T-helper 2 cell (primary cell): ENCODE measurements at regions not wholly inside any gene's neighbourhood (a gene's known extent, or its start where the extent isn't known, plus 50 kb on each side); places are given as distances from the start of the nearest gene placed in this dataset.
"Not testable (repeated sequence)": the region's sequence is repeated elsewhere in the genome, so short reads cannot be mapped to it uniquely, and the experiment has no call there.

Source experiments
- DNase-seq, 5 experiments: peaks; one replicate each; pipeline versions ENCODE4 v3.0.0 to v3.0.0-alpha.2; 2012 to 2022

DNA sequence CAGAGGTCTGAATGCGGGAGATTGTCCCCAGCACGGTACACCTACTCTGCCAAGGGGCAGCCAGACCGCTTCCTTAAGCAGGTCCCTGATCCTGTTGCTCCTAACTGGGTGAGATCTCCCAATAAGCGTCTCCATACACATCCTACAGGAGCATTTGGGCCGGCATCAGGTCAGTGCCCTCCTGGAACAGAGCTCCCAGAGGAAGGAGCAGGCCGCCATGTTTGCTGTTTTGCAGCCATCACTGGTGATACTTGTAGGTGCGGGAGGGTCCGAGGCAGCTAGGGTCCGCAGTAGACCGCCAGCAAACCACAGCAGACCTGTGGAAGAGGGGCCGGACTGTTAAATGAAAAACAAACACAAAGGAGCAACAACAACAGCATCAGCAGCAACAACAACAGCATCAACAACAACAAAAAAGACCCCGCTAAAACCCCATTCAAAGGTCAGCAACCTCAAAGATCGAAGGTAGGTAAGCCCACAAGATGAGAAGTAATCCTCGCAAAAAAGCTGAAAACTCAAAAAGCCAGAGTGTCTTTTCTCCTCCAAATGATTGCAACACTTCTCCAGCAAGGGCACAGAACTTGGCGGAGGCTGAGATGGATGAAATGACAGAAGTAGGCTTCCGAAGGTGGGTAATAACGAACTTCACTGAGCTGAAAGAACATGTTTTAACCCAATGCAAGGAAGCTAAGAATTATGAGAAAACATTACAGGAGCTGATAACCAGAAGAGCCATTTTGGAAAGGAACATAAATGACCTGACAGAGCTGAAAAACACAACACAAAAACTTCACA, 79.0 kb upstream of the CDH7 start:
- DNase-seq, result no peak

DNA sequence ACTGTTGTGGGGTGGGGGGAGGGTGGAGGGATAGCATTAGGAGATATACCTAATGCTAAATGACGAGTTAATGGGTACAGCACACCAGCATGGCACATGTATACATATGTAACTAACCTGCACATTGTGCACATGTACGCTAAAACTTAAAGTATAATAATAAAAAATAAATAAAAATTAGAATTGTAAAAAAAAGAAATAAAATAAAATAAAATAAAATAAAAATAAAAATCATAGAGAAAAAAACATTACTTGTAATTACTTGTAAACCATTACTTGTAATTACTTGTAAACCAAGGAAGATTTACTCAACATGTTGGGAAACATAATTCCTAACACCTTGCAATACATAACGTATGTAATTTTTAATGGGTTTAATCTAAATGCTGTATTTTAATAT, 80.7 kb upstream of the CDH7 start:
- not testable (repeated sequence) for DNase-seq

DNA sequence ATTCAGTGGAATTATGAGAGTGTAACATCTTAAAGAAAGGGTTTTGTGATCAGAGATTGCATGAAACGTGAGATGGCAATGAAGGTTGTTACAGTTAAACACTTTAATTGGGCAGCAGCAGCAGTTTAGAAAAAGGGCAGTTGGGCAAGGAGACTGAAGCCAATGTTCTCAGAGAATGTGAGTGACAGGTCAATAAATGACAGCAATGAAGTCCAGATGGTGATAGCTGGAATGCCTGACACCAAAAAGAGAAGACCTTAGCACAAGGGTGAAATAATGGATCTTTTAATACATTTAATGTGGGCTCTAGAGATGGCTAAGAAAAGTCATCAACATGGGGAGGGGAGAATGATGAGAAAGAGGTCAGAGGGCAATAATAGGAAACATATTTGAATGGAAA, 89.4 kb upstream of the CDH7 start:
- DNase-seq, result no peak

DNA sequence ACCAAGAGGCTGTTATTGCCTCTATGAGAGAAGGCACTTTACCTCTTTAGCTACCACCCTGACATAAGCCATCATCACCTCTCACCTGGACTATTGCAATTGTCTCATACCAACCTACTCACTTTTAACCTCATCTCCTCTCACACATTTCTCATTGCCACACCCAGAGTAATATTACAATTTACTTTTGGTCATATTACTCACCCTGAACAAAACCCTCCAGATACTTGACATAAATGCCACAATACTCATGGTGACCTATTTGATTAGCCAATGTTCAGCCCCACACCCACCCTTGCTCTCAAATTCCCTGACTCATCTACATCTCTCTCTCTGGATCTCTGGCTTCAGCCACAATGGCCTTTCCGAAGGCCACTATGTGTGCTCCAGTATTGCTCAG, 90.9 kb upstream of the CDH7 start:
- DNase-seq, result no peak

DNA sequence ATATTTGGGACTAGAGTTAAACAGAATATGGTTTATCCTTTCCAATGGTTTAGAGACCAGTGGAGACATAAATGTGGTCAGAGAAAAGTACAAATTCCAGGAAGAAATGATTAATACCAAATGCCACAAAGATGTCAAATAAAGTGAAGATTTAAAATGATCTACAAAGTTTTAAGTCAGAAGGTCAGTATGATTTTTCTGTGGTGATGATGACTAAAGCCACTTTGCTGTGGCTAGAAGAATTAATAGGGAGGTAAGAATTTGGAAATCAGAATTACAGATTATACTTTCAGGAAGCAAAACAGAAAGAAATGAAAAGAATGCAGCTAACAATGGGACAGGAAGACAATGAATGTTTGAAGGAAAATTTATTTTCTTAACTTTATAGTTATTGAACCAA, 91.5 kb upstream of the CDH7 start:
- DNase-seq, result no peak

DNA sequence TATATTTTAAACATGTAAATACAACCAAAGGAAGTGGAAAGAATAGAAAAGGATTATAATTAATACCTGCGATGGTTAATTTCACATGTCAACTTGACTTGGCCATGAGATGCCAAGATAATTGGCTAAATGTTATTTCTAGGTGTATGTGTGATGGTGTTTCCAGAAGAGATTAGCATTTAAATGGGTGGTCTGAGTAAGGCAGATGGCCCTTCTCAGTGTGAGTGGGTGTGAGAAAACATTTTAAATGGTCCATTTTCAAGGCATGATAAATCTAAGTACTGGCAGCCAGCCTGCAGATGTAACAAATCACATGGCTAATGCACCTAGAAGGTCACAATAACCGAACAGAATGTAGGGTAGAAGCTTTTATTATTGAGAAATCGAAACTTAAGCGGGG, 99.6 kb upstream of the CDH7 start:
- DNase-seq, result no peak

DNA sequence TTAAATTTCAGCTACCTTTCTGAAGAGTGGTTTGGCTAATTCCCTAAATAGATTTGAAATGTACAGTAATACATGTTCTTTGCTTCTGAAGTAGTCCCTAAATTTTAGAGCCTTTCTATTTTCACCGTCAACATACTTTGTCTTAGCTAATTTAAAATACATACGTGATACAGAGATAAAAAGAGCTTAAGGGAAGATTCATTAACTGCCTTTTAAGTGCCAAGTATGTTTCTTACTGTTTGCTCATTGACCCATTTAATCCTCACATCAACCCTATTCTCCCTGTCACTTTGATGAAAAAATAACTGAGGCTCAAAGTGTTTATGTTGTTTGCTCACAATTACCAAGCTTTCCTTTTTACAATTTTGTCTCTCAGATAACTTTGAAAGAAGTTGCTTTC, 118.6 kb upstream of the CDH7 start:
- DNase-seq, result no peak

DNA sequence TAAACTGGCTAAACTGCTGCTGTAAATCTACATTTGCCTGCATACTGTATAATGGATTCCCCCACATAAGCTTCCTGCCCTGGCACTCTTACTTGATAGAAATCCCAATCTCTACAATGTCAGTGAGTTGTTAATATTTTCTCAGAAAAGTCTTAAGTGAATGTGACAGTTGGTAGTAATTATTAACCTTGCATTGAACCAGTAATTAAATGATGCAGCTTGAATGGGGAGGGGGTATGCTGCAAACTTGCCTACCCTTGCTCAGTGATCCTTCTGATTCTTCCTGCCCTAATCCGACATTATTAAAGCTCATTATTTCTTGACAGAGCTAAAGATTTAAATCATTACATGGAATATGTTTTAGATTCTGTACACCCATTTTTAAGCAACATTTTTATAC, 119.0 kb upstream of the CDH7 start:
- DNase-seq, result no peak

DNA sequence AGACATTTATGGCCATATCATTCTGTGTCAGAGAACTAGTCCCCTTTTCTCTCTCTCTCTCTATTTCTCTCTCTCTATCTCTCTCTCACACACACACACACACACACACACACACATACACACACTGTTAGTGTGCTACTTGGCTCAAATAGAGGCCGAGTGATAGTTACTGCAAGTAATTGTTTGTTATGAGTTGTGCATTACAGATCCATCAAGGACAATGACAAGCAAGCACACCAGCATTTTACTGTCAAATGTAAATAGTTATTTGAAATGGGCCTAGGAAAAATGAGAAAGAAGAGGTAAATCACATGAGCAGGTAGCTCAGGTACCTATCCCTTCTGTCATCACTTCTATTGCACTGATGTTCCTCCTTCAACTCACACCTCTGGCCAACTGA, 122.4 kb upstream of the CDH7 start:
- DNase-seq, result no peak

DNA sequence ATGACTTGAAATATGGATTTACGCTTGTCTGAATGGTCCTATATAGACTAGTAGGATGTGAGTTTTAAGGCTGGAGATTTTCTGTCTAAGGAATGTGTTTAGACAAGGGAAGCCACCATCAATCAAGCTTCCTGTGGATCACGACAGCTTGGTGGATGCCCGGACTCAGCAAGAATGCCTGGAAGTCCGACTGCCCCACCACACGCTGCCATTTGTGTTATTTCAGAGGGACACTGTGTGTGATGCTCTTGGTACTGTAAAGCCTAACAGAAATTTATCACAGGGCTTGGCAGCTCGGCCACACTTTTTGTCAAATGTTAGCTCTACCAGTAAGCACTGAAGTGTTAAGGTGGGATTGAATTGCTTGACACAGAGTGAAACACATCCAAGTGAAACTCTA, 127.1 kb upstream of the CDH7 start:
- no peak for DNase-seq

DNA sequence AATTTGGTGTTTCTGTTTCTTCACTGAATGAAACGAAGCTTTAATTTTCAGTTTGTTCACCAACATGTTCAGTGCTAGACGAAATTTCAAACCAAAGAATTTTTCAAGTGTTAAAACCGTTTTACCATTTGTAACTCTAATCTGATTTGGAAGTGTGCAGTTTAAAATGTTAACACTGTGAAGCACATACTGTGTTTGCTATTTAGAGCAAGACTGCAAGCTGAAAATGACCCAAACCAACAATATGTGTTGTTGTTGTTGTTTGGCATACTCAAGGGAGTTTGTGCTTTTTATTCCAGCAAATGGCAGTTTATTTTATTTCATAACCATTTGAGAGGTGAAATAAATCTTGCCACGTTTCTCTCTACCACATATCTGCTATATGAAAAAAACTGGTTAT, 128.4 kb upstream of the CDH7 start:
- no peak for DNase-seq

DNA sequence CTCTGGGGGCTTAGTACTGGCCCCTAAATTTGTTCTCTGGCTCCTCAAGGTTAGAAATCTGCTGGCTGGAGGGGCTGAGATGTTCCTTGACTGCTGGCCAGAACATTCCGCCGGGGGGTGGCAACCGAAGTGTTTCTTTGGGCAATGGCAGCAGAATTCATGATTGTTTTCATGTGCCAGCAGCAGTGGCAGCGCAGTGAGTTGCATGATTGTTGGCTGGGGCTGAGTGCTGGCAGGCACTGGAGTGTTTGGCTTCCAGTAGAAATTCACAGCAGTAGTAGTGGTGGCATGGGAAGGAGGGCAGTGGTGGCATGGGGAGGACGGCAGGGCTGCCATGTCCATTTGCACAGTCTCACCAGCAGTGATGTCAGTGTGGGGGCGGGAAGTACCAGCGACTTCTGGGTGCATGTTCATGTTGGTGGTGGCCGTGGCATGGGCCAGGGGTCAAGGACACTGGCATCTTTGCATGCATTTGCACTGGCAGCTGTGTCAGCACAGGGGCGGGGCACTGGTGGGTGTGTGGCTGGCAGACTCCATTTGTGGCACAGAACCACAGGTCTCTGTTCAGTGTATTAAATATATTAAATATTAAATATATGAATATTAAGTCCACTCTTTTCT, 130.6 kb upstream of the CDH7 start:
- DNase-seq, result no peak

DNA sequence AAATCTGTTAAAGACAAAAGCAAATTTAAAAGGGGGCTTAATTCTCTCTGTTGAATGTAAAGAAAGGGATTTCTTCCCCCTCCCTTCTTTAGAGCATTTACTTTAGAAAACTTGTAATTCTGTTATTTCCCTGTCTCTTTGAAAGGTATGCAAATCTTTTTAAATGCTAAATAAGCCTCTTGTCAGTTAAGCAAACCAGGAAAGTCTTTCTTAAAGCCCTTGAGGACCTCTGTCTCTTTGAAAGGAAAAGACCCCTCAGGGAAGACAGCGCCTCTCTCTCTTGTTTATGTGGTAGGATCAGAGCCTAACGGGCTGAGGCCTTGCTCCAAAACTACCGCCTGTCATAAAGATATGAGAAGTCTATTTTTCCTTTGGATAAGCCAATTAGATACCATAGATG, 139.9 kb upstream of the CDH7 start:
- DNase-seq, result no peak

DNA sequence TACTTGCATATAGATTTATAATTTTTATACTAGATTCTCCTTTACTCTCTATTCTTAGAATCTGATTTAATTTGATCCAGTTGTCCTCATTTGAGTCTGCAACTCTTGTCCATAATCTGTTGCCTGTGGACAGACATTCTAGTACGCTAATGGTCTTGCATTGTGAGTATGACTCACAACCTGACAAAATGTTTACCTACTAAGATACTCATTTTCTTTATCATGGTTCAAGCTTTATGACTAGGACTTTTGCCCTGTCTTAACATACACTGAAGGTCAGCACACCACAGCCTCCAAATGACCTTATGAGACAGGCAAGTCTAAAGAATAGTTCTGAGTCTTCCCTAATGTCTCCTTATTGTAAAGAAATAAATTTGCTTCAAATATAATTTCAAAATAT, 142.3 kb upstream of the CDH7 start:
- no peak for DNase-seq

DNA sequence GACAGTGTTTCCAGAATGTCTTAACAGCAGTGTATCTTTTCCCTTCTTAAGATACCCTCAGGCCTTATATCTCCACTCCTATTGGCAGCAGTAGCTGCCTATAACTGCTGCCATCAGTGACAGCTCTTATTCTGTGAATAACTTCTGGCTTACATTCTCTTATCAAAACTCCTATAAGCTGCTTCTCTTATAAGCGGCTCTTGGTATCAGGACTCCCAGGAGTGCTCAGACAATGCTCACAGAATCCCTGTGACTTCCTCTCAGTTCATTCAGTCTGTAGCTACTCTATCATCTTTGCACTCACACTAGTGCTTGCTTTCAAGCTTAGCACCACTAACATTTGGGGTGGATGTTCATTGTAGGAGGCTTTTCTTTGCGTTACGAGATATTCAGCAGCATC, 143.7 kb upstream of the CDH7 start:
- DNase-seq, result no peak

DNA sequence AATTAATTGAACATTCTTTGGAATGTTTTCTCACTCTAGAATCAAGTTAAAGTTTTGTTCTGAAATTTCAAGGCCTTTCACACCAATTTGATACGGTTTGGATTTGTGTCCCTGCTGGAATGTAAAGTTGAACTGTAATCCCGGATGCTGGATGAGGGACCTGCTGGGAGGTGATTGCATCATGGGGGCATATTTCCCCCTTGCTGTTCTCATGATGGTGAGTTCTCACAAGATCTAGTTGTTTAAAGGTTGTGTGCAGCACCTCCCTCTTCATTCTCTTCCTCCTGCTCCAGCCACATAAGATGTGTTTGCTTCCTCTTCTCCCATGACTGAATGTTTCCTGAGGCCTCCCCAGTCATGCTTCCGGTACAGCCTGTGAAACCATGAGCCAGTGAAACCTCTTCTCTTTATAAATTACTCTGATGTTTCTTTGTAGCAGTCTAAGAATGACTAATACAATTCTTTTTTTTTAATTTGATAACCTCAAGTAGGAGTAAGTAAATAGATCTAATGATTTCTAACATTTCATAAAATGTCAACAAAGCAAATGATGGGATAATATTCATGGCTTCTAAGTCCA, 144.2 kb upstream of the CDH7 start:
- DNase-seq, result no peak

DNA sequence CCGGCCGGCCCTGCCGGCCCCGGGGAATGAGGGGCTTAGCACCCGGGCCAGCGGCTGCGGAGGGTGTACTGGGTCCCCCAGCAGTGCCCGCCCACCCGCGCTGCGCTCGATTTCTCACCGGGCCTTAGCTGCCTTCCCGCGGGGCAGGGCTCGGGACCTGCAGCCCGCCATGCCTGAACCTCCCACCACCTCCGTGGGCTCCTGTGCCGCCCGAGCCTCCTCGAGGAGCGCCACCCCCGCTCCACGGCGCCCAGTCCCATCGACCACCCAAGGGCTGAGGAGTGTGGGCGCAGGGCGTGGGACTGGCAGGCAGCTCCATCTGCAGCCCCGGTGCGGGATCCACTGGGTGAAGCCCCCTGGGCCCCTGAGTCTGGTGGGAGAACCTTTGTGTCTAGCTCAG, 145.5 kb upstream of the CDH7 start:
- DNase-seq, result not testable (repeated sequence)

DNA sequence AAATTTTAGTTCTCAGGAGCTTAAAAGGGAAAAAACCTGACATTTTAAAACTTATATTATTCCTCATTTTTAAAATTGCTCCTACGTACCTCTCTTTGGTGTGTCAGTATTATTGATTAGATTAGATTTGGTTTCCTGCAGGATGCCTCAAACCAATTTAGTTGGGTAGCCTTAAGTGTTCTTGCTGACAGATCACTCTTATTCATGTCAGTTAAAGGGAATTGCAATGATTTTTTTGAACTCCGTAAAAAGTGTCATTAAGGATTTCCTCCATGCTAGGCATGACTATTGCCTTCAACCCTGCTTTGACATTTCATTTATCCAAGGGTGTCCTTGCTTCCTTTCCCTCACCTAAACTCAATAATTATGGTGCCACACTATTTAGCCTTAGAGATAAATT, 149.0 kb upstream of the CDH7 start:
- DNase-seq, result no peak

DNA sequence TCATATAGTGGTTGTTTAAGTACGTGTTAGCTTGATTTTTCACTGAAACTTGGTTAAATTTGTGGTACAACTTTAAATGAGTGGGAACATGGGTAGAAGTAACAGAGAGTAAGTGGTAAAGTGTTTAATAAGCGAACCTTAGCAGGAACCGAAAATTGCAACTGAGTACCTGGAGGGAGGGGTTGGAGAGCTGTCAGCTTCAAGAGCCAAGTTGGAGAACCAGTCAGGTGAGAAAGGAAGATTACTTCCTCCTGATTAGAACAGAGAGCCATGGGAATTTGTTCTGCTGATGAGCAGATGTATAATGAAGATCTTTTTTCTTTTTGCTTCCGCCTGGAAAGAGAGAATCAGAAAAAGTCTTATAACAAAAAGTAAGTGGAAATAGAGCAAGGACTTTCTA, 158.4 kb upstream of the CDH7 start:
- no peak for DNase-seq

DNA sequence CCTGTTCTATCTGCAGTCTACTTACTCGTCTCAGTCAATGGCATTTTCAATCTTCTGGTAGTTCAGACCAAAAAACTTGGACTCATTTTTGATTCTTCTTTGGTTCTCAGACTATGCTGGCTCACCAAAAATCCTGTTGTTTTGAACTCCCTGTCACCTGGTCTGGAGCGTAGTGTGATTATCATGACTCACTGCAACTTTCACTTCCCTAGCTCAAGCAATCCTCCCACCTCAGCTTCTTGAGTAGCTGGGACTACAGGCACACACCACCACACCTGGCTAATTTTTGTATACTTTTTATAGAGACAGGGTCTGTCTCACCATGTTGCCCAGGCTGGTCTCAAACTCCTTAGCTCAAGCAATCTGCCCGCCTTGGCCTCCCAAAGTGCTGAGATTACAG, 163.3 kb upstream of the CDH7 start:
- DNase-seq, result no peak

DNA sequence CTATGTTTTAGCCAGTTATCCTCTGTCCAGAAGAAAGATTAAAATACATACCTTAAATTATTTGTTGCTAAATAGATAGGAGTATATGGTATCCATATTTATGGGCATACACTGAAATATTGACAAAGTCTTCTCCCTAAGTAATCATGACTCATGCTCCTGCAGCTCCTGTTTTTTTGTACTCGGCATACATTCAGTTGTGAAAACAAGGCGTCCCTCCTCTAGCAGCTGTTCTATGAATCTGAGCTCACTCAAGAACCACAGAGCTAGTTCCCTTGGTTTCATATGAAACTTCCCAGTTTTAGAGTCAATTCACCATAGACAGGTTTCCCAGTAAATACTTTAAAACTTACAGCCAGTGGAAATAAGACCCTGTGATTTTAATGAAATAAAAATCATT, 168.7 kb upstream of the CDH7 start:
- not testable (repeated sequence) for DNase-seq

DNA sequence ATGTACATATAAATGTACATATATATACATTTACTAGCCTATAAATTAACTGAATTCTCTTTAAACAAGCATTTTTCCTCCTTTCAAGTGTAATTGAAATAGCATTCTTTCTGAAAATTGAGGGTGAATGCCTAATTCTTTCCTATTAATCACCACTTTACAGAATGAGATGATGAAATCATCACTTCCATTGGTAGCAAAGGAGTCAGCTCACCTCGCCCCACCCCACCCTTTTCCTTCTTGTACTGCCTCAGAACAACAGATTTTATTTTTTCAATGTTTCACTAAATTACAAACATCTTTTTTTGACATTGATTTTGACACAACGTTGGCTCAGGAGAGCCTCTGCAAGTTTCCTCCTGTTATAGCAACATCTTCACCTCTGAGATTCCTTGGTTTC, 181.9 kb upstream of the CDH7 start:
- no peak for DNase-seq

DNA sequence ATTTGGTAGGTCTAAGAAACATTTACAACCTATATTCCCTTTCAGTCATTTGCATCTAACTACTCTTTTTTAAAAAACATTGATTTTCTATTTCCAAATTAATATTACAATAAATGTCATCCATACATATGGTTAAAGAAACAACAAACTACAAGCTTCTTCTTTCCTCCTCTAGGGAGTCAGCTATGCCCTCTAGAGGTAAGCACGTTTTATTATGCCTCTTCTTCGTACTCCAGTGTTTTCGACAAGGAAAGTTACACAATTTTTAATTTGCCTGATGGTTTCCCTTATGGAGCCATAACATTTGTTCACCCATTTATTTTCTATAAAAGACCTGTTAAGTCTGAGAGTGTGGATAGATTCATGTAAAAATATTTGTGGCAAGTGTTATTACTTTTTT, 183.4 kb upstream of the CDH7 start:
- DNase-seq, result no peak

DNA sequence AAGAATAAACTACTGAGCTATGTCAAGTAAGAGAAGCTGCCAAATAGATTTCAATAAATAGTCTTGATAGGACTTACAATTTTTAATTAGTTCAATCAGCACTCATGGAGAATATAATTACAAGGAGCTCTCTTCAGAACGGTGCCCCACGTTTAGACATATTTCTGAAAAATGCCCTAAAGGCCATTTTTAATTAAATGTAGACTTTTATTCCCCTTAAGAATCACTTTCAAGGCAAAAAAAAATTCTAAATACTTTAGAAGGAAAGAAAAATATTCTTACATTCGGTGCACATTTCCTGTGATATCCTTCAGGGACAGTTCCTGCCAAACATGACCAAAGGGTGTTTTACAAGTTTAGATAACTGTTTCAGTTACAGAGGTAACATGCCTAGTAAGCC, 202.5 kb upstream of the CDH7 start:
- DNase-seq, result no peak

DNA sequence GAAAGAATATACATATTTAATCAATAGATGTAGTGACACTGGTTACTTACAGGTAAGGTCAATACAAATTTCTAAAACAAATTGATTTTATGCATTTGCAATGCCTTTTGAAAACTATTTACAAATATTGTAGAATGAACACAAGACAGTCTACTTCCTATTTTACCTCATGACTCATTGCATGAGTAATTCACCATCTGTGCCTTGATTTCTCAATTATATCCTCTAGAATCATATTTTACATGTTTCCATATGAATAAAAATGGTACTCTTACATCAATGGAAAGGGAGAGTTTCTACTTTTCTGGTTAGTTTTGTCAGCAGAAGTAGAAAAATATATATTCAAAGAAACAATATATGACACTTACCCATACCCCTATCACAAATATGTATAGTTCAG, 203.8 kb upstream of the CDH7 start:
- no peak for DNase-seq
